Endodermal cell (in vitro differentiated cells): ENCODE measurements at regions not wholly inside any gene's neighbourhood (a gene's known extent, or its start where the extent isn't known, plus 50 kb on each side); places are given as distances from the start of the nearest gene placed in this dataset.

Experiments used
- DNase-seq: peaks from one replicate; pipeline ENCODE4 v3.0.0-alpha.2; 2017
- H3K27ac ChIP-seq: 2 replicates; pipeline ENCODE4 v1.5.1; 2013; ENCODE audit warnings: mild to moderate bottlenecking, low read depth, low read length, moderate library complexity
- H3K27me3 ChIP-seq: 2 replicates; pipeline ENCODE4 v1.6.1; 2013; ENCODE audit warnings: mild to moderate bottlenecking, low read length, moderate library complexity; ENCODE audit not compliant: insufficient read depth, control insufficient read depth, poor library complexity, severe bottlenecking
- H3K36me3 ChIP-seq: 2 replicates; pipeline ENCODE4 v1.7.0; 2013; ENCODE audit warnings: mild to moderate bottlenecking, low read length, moderate library complexity; ENCODE audit not compliant: control insufficient read depth, insufficient read depth
- H3K4me1 ChIP-seq: one replicate; pipeline ENCODE4 v1.7.0; 2013; ENCODE audit warnings: low read length; ENCODE audit not compliant: control insufficient read depth, insufficient read depth
- H3K4me3 ChIP-seq: 2 replicates; pipeline ENCODE4 v1.5.1; 2013; ENCODE audit warnings: mild to moderate bottlenecking, low read length, moderate library complexity
- H3K9ac ChIP-seq: 2 replicates; pipeline ENCODE4 v1.6.1; 2013; ENCODE audit warnings: mild to moderate bottlenecking, low read length, moderate library complexity; ENCODE audit not compliant: poor library complexity, severe bottlenecking; ENCODE audit errors: extremely low read depth
- H3K9me3 ChIP-seq: 2 replicates; pipeline ENCODE4 v1.6.1; 2013; ENCODE audit warnings: mild to moderate bottlenecking, low read length, moderate library complexity; ENCODE audit not compliant: control insufficient read depth
- H3K27ac Mint-ChIP-seq: 2 replicates; pipeline ENCODE4 v1.8.0; 2020; ENCODE audit warnings: mixed read lengths
- H3K27me3 Mint-ChIP-seq: 2 replicates; pipeline ENCODE4 v1.8.0; 2021; ENCODE audit warnings: mild to moderate bottlenecking, mixed read lengths; ENCODE audit not compliant: insufficient read depth
- H3K36me3 Mint-ChIP-seq: 2 replicates; pipeline ENCODE4 v1.8.0; 2020; ENCODE audit warnings: low read depth, mixed read lengths
- H3K4me1 Mint-ChIP-seq: 2 replicates; pipeline ENCODE4 v1.8.0; 2020; ENCODE audit warnings: mixed read lengths
- H3K4me3 Mint-ChIP-seq: 2 replicates; pipeline ENCODE4 v1.8.0; 2020; ENCODE audit warnings: mild to moderate bottlenecking, moderate library complexity, mixed read lengths
- H3K9me3 Mint-ChIP-seq: 2 replicates; pipeline ENCODE4 v1.8.0; 2020; ENCODE audit warnings: mild to moderate bottlenecking, mixed read lengths
- CTCF ChIP-seq: fragments of 200-600 bp; sonication (generic); conservative IDR thresholded peaks from 2 replicates; pipeline ENCODE4 v1.5.0; 2021; ENCODE audit warnings: antibody characterized with exemption, mild to moderate bottlenecking
- WGBS, 2 experiments: methylation state at CpG; one replicate each; pipeline versions ENCODE4 v1.1.5 to v1.1.7; 2013; ENCODE audit warnings: missing lambda C conversion rate in 2 of 2, mixed read lengths in 1 of 2; ENCODE audit not compliant: insufficient coverage in 1 of 2, insufficient read length in 1 of 2; 5-methylcytosine and 5-hydroxymethylcytosine counted together

GRCh38 chr20:52093575-52093974 is 98.0 kb downstream of the ZFP64 start:
- peaks cover 3% of the 10 kb centered on the region for H3K4me1 Mint-ChIP-seq
- no peak overlapping the region for H3K4me3 ChIP-seq
- no peaks in the 10 kb centered on the region for H3K9me3 ChIP-seq
- H3K9me3 Mint-ChIP-seq = peaks cover under 1% of the 10 kb centered on the region
- no peaks in the 10 kb centered on the region for H3K4me1 ChIP-seq
- TF ChIP-seq CTCF = no peak
- no peak overlapping the region for H3K4me3 Mint-ChIP-seq
- no peak overlapping the region for H3K9ac ChIP-seq
- peaks cover 24% of the 10 kb centered on the region for H3K36me3 Mint-ChIP-seq
- H3K27ac Mint-ChIP-seq = no peak overlapping the region
- H3K36me3 ChIP-seq = peaks cover 8% of the 10 kb centered on the region
- peaks cover 5% of the 10 kb centered on the region for H3K27me3 Mint-ChIP-seq
- H3K27me3 ChIP-seq = no peaks in the 10 kb centered on the region
- WGBS, 2 experiments = 92 to 94% methylated on average over 4 of the region's 4 CpGs
- no peak for DNase-seq
- H3K27ac ChIP-seq = no peak overlapping the region

- H3K36me3 ChIP-seq = peaks cover 21% of the 10 kb centered on the region
- no peak for DNase-seq
- no peak overlapping the region for H3K27ac ChIP-seq
- H3K27me3 ChIP-seq = no peaks in the 10 kb centered on the region
- 89 to 100% methylated on average over 1 to 3 of the region's 3 CpGs for WGBS, 2 experiments
- Mint-ChIP-seq H3K9me3 (peaks cover 29% of the 10 kb centered on the region), H3K36me3 (peaks cover 46% of the 10 kb centered on the region), H3K4me3 (no peak overlapping the region), H3K27me3 (no peaks in the 10 kb centered on the region), H3K4me1 (no peaks in the 10 kb centered on the region), H3K27ac (no peak overlapping the region)
- no peak for TF ChIP-seq CTCF
- H3K4me3 ChIP-seq = no peak overlapping the region
- H3K4me1 ChIP-seq = no peaks in the 10 kb centered on the region
- H3K9me3 ChIP-seq = peaks cover 25% of the 10 kb centered on the region
- H3K9ac ChIP-seq = no peak overlapping the region
These were observed 101.5 kb downstream of the ZFP64 start for GRCh38 chr20:52090035-52090434.

- no peak for TF ChIP-seq CTCF
- no peak overlapping the region for H3K4me3 ChIP-seq
- no peaks in the 10 kb centered on the region for H3K27me3 ChIP-seq
- Mint-ChIP-seq H3K36me3 (peaks cover 42% of the 10 kb centered on the region), H3K27me3 (no peaks in the 10 kb centered on the region), H3K9me3 (peaks cover 29% of the 10 kb centered on the region), H3K4me3 (no peak overlapping the region), H3K27ac (no peak overlapping the region), H3K4me1 (peaks cover 9% of the 10 kb centered on the region)
- H3K36me3 ChIP-seq = peaks cover 23% of the 10 kb centered on the region
- no peak overlapping the region for H3K27ac ChIP-seq
- peaks cover 6% of the 10 kb centered on the region for H3K4me1 ChIP-seq
- peaks cover 25% of the 10 kb centered on the region for H3K9me3 ChIP-seq
- no peak for DNase-seq
- no peak overlapping the region for H3K9ac ChIP-seq
These were observed 104.1 kb downstream of the ZFP64 start for GRCh38 chr20:52087471-52087870.
